ENCODE measurements at regions not wholly inside any gene's neighbourhood (a gene's known extent, or its start where the extent isn't known, plus 50 kb on each side); places are given as distances from the start of the nearest gene placed in this dataset.

DNA sequence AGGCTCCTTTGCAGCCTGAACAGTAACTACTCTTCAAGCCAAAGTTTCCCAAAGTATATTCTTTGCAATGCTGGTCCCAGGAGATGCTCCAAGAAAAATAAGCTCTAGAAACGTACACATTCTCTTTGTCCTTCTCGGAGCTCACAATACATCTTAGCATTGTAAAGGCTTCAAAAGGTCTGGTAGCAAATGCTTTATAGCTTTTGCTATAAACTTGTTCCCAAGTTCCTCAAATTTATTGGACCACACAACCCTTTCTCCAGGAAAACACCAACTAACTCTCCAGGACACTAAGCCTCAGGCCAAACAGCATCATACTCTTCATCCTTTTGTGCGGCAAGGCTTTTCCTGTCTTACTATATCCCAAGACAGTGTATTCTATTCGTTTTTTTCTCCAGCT is 455.6 kb upstream of the PROK2 start:
- Histone ChIP-seq H3K4me3 (no peak overlapping the region), H3K27ac (no peak overlapping the region)
- 89% methylated on average over 4 of the region's 4 CpGs for WGBS (ENCODE audit: low lambda C conversion rate, missing lambda C conversion rate)

DNA sequence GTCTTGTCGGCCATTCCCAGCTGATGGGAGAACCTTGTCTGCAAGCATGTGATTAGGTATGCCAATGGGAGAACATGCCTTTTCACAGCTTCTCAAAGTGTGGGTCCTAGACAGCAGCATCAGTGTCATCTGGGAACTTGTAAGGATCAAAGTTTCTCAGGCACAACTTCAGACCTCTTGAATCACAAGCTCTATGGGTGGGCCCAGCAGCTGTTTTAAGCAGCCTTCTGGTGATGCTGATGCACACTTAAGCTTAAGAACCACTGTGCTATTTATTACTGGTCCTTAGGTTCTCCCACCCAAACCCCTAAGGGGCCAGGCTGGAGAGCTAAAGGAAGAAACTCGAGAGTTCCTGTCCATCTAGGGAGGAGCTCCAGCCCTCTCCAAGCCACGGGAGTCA is 453.9 kb upstream of the PROK2 start:
- Histone ChIP-seq H3K27me3 (no peaks in the 10 kb centered on the region), H3K9me2 (replicated peaks; ENCODE audit: insufficient read depth) (no peaks in the 10 kb centered on the region), H3K9me3 (ENCODE audit: low read depth) (no peaks in the 10 kb centered on the region), H2AFZ (no peak overlapping the region), H3K4me3 (no peak overlapping the region), H3K79me2 (no peaks in the 10 kb centered on the region), H3K4me1 (ENCODE audit: insufficient read depth) (peaks cover 18% of the 10 kb centered on the region), H4K20me1 (ENCODE audit: insufficient read depth, poor library complexity, severe bottlenecking) (no peaks in the 10 kb centered on the region), H3K36me3 (replicated peaks; ENCODE audit: insufficient read depth, low read depth) (no peaks in the 10 kb centered on the region), H3K27ac (peak overlapping the region; percentile 71), H3K4me2 (peak overlapping the region; percentile 15)
- DNase-seq (ENCODE audit: low spot score), result no peak
- TF ChIP-seq, protein P1, sequence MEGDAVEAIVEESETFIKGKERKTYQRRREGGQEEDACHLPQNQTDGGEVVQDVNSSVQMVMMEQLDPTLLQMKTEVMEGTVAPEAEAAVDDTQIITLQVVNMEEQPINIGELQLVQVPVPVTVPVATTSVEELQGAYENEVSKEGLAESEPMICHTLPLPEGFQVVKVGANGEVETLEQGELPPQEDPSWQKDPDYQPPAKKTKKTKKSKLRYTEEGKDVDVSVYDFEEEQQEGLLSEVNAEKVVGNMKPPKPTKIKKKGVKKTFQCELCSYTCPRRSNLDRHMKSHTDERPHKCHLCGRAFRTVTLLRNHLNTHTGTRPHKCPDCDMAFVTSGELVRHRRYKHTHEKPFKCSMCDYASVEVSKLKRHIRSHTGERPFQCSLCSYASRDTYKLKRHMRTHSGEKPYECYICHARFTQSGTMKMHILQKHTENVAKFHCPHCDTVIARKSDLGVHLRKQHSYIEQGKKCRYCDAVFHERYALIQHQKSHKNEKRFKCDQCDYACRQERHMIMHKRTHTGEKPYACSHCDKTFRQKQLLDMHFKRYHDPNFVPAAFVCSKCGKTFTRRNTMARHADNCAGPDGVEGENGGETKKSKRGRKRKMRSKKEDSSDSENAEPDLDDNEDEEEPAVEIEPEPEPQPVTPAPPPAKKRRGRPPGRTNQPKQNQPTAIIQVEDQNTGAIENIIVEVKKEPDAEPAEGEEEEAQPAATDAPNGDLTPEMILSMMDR (IDR thresholded peaks at IDR 0.05; ENCODE audit: poor library complexity), result no peak
- no peak for TF ChIP-seq EZH2phosphoT487 (IDR thresholded peaks at IDR 0.05; ENCODE audit: low read depth, severe bottlenecking, unreplicated experiment)
- TF ChIP-seq EZH2 (IDR thresholded peaks at IDR 0.05; ENCODE audit: borderline replicate concordance), result no peak
- WGBS (ENCODE audit: low lambda C conversion rate, missing lambda C conversion rate), result 78% methylated on average over 3 of the region's 3 CpGs

More for the DNA sequence above, 455.6 kb upstream of the PROK2 start:
- Histone ChIP-seq H2AFZ (no peak overlapping the region), H3K4me2 (no peak overlapping the region), H3K36me3 (replicated peaks; ENCODE audit: insufficient read depth, low read depth) (no peaks in the 10 kb centered on the region), H3K9me2 (replicated peaks; ENCODE audit: insufficient read depth) (no peaks in the 10 kb centered on the region), H3K79me2 (no peaks in the 10 kb centered on the region), H3K4me1 (ENCODE audit: insufficient read depth) (peaks cover 21% of the 10 kb centered on the region), H4K20me1 (ENCODE audit: insufficient read depth, poor library complexity, severe bottlenecking) (no peaks in the 10 kb centered on the region), H3K27me3 (no peaks in the 10 kb centered on the region), H3K9me3 (ENCODE audit: low read depth) (no peaks in the 10 kb centered on the region)
- no peak for DNase-seq (ENCODE audit: low spot score)
- TF ChIP-seq, protein P1 (IDR thresholded peaks at IDR 0.05; ENCODE audit: poor library complexity), result no peak
- no peak for TF ChIP-seq EZH2 (IDR thresholded peaks at IDR 0.05; ENCODE audit: borderline replicate concordance)
- no peak for TF ChIP-seq EZH2phosphoT487 (IDR thresholded peaks at IDR 0.05; ENCODE audit: low read depth, severe bottlenecking, unreplicated experiment)

DNA sequence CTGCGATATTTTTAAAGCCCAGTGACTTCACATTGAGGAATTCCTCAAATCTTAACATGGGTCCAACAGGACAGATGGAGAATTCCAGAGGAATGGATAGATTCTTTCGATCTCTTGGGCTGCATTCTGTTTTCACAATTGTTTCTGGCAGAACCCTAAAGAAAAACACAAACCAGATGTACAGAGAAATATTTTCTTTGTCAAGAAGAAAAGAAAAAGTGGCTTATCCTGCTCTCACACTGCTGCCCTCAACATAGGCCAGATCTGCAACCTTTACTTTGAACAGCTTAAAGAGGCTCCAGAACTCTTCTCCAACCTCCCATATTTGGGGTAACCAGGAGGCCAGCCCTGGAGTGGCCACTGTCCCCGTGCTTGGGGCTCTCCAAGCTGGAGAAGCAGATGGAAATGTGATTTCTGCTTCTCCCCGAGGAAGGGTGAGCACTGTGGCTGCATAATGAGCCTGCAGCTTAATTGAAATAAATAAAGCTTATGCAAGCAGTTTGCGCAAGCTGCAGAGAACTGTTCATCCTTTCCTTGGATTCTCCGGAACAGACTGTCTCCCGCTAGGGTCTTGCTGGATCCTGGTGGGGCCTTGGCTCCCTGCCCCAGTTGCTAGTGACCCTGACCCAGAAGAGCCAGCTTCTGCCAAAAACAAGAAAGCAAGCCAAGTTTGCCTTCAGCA is 453.2 kb upstream of the PROK2 start:
- DNase-seq (ENCODE audit: low spot score), result no peak
- H3K4me1 ChIP-seq (ENCODE audit: insufficient read depth), result peaks cover 18% of the 10 kb centered on the region
- H2AFZ ChIP-seq, result no peak overlapping the region
- H3K4me3 ChIP-seq, result no peak overlapping the region
- no peaks in the 10 kb centered on the region for H3K9me3 ChIP-seq (ENCODE audit: low read depth)
- H3K4me2 ChIP-seq, result peak overlapping the region; percentile 65
- no peaks in the 10 kb centered on the region for H3K79me2 ChIP-seq
- H3K27ac ChIP-seq, result peak overlapping the region; percentile 71
- H3K36me3 ChIP-seq (replicated peaks; ENCODE audit: insufficient read depth, low read depth), result no peaks in the 10 kb centered on the region
- no peaks in the 10 kb centered on the region for H3K27me3 ChIP-seq
- WGBS (ENCODE audit: low lambda C conversion rate, missing lambda C conversion rate), result 55% methylated on average over 7 of the region's 7 CpGs
- TF ChIP-seq EZH2phosphoT487 (IDR thresholded peaks at IDR 0.05; ENCODE audit: low read depth, severe bottlenecking, unreplicated experiment), result no peak
- no peak for TF ChIP-seq EZH2 (IDR thresholded peaks at IDR 0.05; ENCODE audit: borderline replicate concordance)
- TF ChIP-seq, protein P1 (IDR thresholded peaks at IDR 0.05; ENCODE audit: poor library complexity), result no peak
- no peaks in the 10 kb centered on the region for H3K9me2 ChIP-seq (replicated peaks; ENCODE audit: insufficient read depth)
- H4K20me1 ChIP-seq (ENCODE audit: insufficient read depth, poor library complexity, severe bottlenecking), result no peaks in the 10 kb centered on the region

All from hepatocyte (in vitro differentiated cells).